Neural progenitor cell (in vitro differentiated cells): ENCODE measurements at regions not wholly inside any gene's neighbourhood (a gene's known extent, or its start where the extent isn't known, plus 50 kb on each side); places are given as distances from the start of the nearest gene placed in this dataset.
A peak's percentile ranks its signal among the peaks of the same experiment; 100 is the strongest.

Source experiments
- DNase-seq: peaks from one replicate; pipeline ENCODE4 v3.0.0-alpha.2; 2016; ENCODE audit warnings: low spot score
- H2AFZ ChIP-seq: fragments of 200-600 bp; sonication (generic); replicated peaks from 2 replicates; pipeline ENCODE4 v1.6.1; 2016; ENCODE audit warnings: antibody characterized with exemption
- H3F3A ChIP-seq: fragments of 200-600 bp; sonication (generic); 2 replicates; pipeline ENCODE4 v1.6.1; 2016; ENCODE audit warnings: antibody characterized with exemption, low read depth
- H3K27ac ChIP-seq: fragments of 200-600 bp; sonication (generic); 2 replicates; pipeline ENCODE4 v1.5.1; 2016; ENCODE audit warnings: mild to moderate bottlenecking
- H3K27me3 ChIP-seq: fragments of 200-600 bp; sonication (generic); 2 replicates; pipeline ENCODE4 v1.6.1; 2016; ENCODE audit warnings: mild to moderate bottlenecking, moderate library complexity
- H3K36me3 ChIP-seq: fragments of 200-600 bp; sonication (generic); 2 replicates; pipeline ENCODE4 v1.5.1; 2016
- H3K4me1 ChIP-seq: fragments of 200-600 bp; sonication (generic); 2 replicates; pipeline ENCODE4 v1.6.1; 2016; ENCODE audit warnings: mixed run types
- H3K4me2 ChIP-seq: fragments of 200-600 bp; sonication (generic); 2 replicates; pipeline ENCODE4 v1.6.1; 2016
- H3K4me3 ChIP-seq: fragments of 200-600 bp; sonication (generic); 2 replicates; pipeline ENCODE4 v1.5.1; 2016
- H3K79me2 ChIP-seq: fragments of 200-600 bp; sonication (generic); 2 replicates; pipeline ENCODE4 v1.6.1; 2016; ENCODE audit warnings: low read depth
- H3K9ac ChIP-seq: fragments of 200-600 bp; sonication (generic); 2 replicates; pipeline ENCODE4 v1.6.1; 2016
- H3K9me3 ChIP-seq: fragments of 200-600 bp; sonication (generic); 2 replicates; pipeline ENCODE4 v1.5.1; 2016; ENCODE audit warnings: low read depth
- H4K20me1 ChIP-seq: fragments of 200-600 bp; sonication (generic); 2 replicates; pipeline ENCODE4 v1.6.1; 2016; ENCODE audit warnings: low read depth
- H3K27ac Mint-ChIP-seq: 3 replicates; pipeline ENCODE4 v1.8.0; 2021; ENCODE audit warnings: mixed read lengths
- H3K27me3 Mint-ChIP-seq: 2 replicates; pipeline ENCODE4 v1.8.0; 2022; ENCODE audit warnings: low read depth, mild to moderate bottlenecking, inconsistent platforms, moderate library complexity, mixed read lengths; ENCODE audit not compliant: insufficient read depth
- H3K36me3 Mint-ChIP-seq: 3 replicates; pipeline ENCODE4 v1.8.0; 2021; ENCODE audit warnings: mixed read lengths
- H3K4me1 Mint-ChIP-seq: 3 replicates; pipeline ENCODE4 v1.8.0; 2021; ENCODE audit warnings: mixed read lengths
- H3K4me3 Mint-ChIP-seq: 3 replicates; pipeline ENCODE4 v1.8.0; 2021; ENCODE audit warnings: mild to moderate bottlenecking, moderate library complexity, mixed read lengths
- H3K9me3 Mint-ChIP-seq: 3 replicates; pipeline ENCODE4 v1.8.0; 2020; ENCODE audit warnings: mixed read lengths
- EZH2 ChIP-seq: fragments of 200-600 bp; sonication (generic); IDR thresholded peaks from 2 replicates; pipeline ENCODE4 v1.6.1; 2017; ENCODE audit warnings: antibody characterized with exemption, mild to moderate bottlenecking, moderate library complexity
- EZH2phosphoT487 ChIP-seq: fragments of 200-600 bp; sonication (generic); IDR thresholded peaks from 2 replicates; pipeline ENCODE4 v1.6.1; 2017; ENCODE audit warnings: antibody characterized with exemption
- TF ChIP-seq, protein P1 (sequence below): fragments of 200-600 bp; sonication (generic); IDR thresholded peaks from 2 replicates; pipeline ENCODE4 v1.5.1; 2017; ENCODE audit warnings: antibody characterized with exemption, mild to moderate bottlenecking

DNA sequence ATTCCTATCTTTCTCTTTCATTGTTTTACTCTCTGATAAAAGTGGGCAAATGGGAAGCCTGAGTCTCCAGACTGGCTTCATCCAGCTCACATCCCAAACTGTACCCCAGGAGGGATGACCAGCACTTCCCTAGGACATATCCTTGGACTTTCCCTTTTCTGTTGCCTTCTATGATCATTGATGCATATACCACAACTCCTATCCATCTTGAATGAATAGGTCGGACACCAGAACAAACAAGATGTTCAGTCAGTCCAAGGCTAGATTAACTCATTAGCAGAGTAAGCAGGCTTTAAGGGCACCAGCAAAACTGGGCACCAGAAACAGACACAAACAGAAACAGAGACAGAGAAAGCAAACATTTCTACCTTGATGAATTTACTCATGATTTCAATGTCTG lies 159.1 kb upstream of the RGMB start:
- no peaks in the 10 kb centered on the region for H3K9me3 ChIP-seq
- no peaks in the 10 kb centered on the region for H3K36me3 Mint-ChIP-seq
- no peaks in the 10 kb centered on the region for H3F3A ChIP-seq
- no peaks in the 10 kb centered on the region for H3K79me2 ChIP-seq
- H4K20me1 ChIP-seq: no peaks in the 10 kb centered on the region
- TF ChIP-seq, protein P1, sequence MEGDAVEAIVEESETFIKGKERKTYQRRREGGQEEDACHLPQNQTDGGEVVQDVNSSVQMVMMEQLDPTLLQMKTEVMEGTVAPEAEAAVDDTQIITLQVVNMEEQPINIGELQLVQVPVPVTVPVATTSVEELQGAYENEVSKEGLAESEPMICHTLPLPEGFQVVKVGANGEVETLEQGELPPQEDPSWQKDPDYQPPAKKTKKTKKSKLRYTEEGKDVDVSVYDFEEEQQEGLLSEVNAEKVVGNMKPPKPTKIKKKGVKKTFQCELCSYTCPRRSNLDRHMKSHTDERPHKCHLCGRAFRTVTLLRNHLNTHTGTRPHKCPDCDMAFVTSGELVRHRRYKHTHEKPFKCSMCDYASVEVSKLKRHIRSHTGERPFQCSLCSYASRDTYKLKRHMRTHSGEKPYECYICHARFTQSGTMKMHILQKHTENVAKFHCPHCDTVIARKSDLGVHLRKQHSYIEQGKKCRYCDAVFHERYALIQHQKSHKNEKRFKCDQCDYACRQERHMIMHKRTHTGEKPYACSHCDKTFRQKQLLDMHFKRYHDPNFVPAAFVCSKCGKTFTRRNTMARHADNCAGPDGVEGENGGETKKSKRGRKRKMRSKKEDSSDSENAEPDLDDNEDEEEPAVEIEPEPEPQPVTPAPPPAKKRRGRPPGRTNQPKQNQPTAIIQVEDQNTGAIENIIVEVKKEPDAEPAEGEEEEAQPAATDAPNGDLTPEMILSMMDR: no peak
- TF ChIP-seq EZH2: no peak
- no peak for TF ChIP-seq EZH2phosphoT487
- H3K9me3 Mint-ChIP-seq: peaks cover 2% of the 10 kb centered on the region
- no peak overlapping the region for H3K9ac ChIP-seq
- no peak overlapping the region for H3K4me2 ChIP-seq
- no peak for DNase-seq
- H3K27ac Mint-ChIP-seq: peak overlapping the region; percentile 25
- no peaks in the 10 kb centered on the region for H3K27me3 ChIP-seq
- H3K4me3 Mint-ChIP-seq: no peak overlapping the region
- H3K4me1 ChIP-seq: peaks cover 26% of the 10 kb centered on the region
- no peaks in the 10 kb centered on the region for H3K27me3 Mint-ChIP-seq
- H2AFZ ChIP-seq: peak overlapping the region; percentile 88
- no peak overlapping the region for H3K4me3 ChIP-seq
- H3K36me3 ChIP-seq: no peaks in the 10 kb centered on the region
- no peak overlapping the region for H3K27ac ChIP-seq
- H3K4me1 Mint-ChIP-seq: peaks cover 21% of the 10 kb centered on the region

GRCh38 chr5:98621821-98622220 lies 151.6 kb upstream of the RGMB start:
- peaks cover 4% of the 10 kb centered on the region for H3K9me3 Mint-ChIP-seq
- Histone ChIP-seq H4K20me1 (no peaks in the 10 kb centered on the region), H3K27me3 (no peaks in the 10 kb centered on the region), H3K4me3 (no peak overlapping the region), H3K27ac (no peak overlapping the region), H2AFZ (no peak overlapping the region), H3K79me2 (no peaks in the 10 kb centered on the region), H3K4me1 (no peaks in the 10 kb centered on the region), H3F3A (no peaks in the 10 kb centered on the region), H3K9ac (no peak overlapping the region), H3K9me3 (no peaks in the 10 kb centered on the region), H3K36me3 (no peaks in the 10 kb centered on the region), H3K4me2 (no peak overlapping the region)
- no peak for TF ChIP-seq EZH2
- TF ChIP-seq, protein P1: no peak
- TF ChIP-seq EZH2phosphoT487: no peak
- H3K36me3 Mint-ChIP-seq: no peaks in the 10 kb centered on the region
- H3K27me3 Mint-ChIP-seq: peaks cover 7% of the 10 kb centered on the region
- no peak overlapping the region for H3K27ac Mint-ChIP-seq
- no peak overlapping the region for H3K4me3 Mint-ChIP-seq
- DNase-seq: no peak
- no peaks in the 10 kb centered on the region for H3K4me1 Mint-ChIP-seq

DNA sequence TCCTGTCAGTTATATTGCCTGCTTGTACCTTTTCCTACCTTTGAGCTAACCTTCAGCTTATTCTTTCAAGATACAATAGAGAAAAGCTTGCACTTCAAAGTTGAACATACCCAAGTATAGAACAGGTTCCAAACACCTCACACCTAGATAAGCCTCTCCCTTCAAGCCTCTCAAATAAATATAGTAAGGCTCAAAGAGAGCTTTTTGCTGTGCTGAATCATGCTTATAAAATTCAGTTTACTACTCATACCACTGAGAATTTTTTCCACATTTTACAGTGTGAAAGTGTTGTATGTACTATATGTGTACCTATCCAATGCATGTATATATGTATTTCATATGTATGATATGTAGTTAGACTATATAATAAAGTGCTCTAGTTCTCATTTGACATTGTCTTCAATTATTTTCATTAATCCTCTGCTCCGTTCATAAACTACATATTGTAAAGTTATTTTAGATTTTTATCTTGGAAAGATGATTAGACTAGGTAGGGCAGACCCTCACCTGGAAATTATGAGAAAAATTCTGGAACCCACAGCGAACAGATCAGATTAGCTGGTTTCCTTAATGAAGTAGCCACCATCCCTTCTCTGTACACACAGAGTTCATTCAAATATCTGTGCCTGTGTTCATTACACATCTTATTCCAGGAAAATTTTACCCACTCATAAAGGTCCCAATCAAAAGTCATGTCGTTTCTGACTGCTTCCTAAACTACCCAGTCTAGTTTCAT lies 149.2 kb upstream of the RGMB start:
- Histone ChIP-seq H3K9me3 (no peaks in the 10 kb centered on the region), H4K20me1 (no peaks in the 10 kb centered on the region), H3K4me1 (no peaks in the 10 kb centered on the region), H3K4me3 (no peak overlapping the region), H3K9ac (no peak overlapping the region), H3K36me3 (no peaks in the 10 kb centered on the region), H3K4me2 (no peak overlapping the region), H3F3A (no peaks in the 10 kb centered on the region), H3K27me3 (no peaks in the 10 kb centered on the region), H3K79me2 (no peaks in the 10 kb centered on the region), H3K27ac (no peak overlapping the region), H2AFZ (no peak overlapping the region)
- Mint-ChIP-seq H3K27me3 (peaks cover 7% of the 10 kb centered on the region), H3K27ac (no peak overlapping the region), H3K4me1 (no peaks in the 10 kb centered on the region), H3K4me3 (no peak overlapping the region), H3K9me3 (peaks cover 10% of the 10 kb centered on the region), H3K36me3 (no peaks in the 10 kb centered on the region)
- TF ChIP-seq, protein P1: no peak
- TF ChIP-seq EZH2phosphoT487 (no peak), EZH2 (no peak)
- no peak for DNase-seq
